Thyroid gland (tissue), 4 donors: ENCODE measurements at regions not wholly inside any gene's neighbourhood (a gene's known extent, or its start where the extent isn't known, plus 50 kb on each side); places are given as distances from the start of the nearest gene placed in this dataset.
A peak's percentile ranks its signal among the peaks of the same experiment; 100 is the strongest.
"Not testable (repeated sequence)": the region's sequence is repeated elsewhere in the genome, so short reads cannot be mapped to it uniquely, and the experiment has no call there.

Experiments used
- DNase-seq, 2 donors: peaks; one replicate each; pipeline ENCODE4 v3.0.0-alpha.2; 2019
- H3K27ac ChIP-seq, 3 donors: fragments of 200-600 bp; sonication (generic); 1 replicate in 2 of 3; 2 replicates in 1 of 3; pipeline ENCODE4 v1.5.1; 2016 to 2019; ENCODE audit warnings: mild to moderate bottlenecking in 1 of 3, moderate library complexity in 1 of 3
- H3K27me3 ChIP-seq: fragments of 200-600 bp; sonication (generic); one replicate; pipeline ENCODE4 v1.5.1; 2019
- H3K36me3 ChIP-seq, 2 donors: fragments of 200-600 bp; sonication (generic); one replicate each; pipeline ENCODE4 v1.5.1; 2016 to 2019
- H3K4me1 ChIP-seq, 2 donors: fragments of 200-600 bp; sonication (generic); one replicate each; pipeline ENCODE4 v1.5.1; 2017 to 2019
- H3K4me3 ChIP-seq, 3 donors: fragments of 200-600 bp; sonication (generic); replicated peaks in 1 of 3; 1 replicate in 2 of 3; 2 replicates in 1 of 3; pipeline ENCODE4 v1.5.1; 2016; ENCODE audit warnings: mild to moderate bottlenecking in 1 of 3
- H3K9me3 ChIP-seq: fragments of 200-600 bp; sonication (generic); one replicate; pipeline ENCODE4 v1.5.1; 2017
- CTCF ChIP-seq, 6 experiments: fragments of 200-600 bp in 3 of 6; fragments of 450-650 bp in 3 of 6; sonication (generic) in 3 of 6; IDR thresholded peaks; one replicate each; pipeline ENCODE4 v1.5.1; 2016 to 2019; ENCODE audit warnings: antibody characterized with exemption in 6 of 6, mild to moderate bottlenecking in 2 of 6, inconsistent platforms in 1 of 6, moderate library complexity in 1 of 6
- POLR2A ChIP-seq, 2 donors: fragments of 450-650 bp; IDR thresholded peaks; one replicate each; pipeline ENCODE4 v1.6.1; 2017; ENCODE audit warnings: antibody characterized with exemption in 2 of 2, mild to moderate bottlenecking in 2 of 2, moderate library complexity in 1 of 2
- WGBS, 2 donors: methylation state at CpG; one replicate each; pipeline ENCODE4 v1.1.5; 2017; 5-methylcytosine and 5-hydroxymethylcytosine counted together
- intact Hi-C: fragments of 100-400 bp; cut with DNase I; formaldehyde crosslinking; loops from one replicate; pipeline ENCODE4 v1.15.1; 2023

GRCh38 chr22:25496396-25497064 lies 67.9 kb upstream of the GRK3 start:
- H3K4me1 ChIP-seq: peaks cover 13 to 15% of the 10 kb centered on the region in 2 donors
- TF ChIP-seq POLR2A (IDR thresholded peaks at IDR 0.05): no peak
- no peak for TF ChIP-seq CTCF (IDR thresholded peaks at IDR 0.05)
- H3K9me3 ChIP-seq: no peaks in the 10 kb centered on the region
- H3K27ac ChIP-seq: no peak overlapping the region
- WGBS, 2 donors: 32 to 44% methylated on average over 4 of the region's 4 CpGs
- no peak overlapping the region for H3K4me3 ChIP-seq
- intact Hi-C loops: no loop called here
- peak in 1 of 2 donors; percentile 18 for DNase-seq
- H3K27me3 ChIP-seq: no peaks in the 10 kb centered on the region
- no peaks in the 10 kb centered on the region for H3K36me3 ChIP-seq

- peak in 1 of 2 donors; percentile 9 for DNase-seq
- H3K36me3 ChIP-seq: no peaks in the 10 kb centered on the region
- no peaks in the 10 kb centered on the region for H3K9me3 ChIP-seq
- H3K27me3 ChIP-seq: no peaks in the 10 kb centered on the region
- intact Hi-C loops: no loop called here
- peaks cover 13 to 15% of the 10 kb centered on the region in 2 donors for H3K4me1 ChIP-seq
- 32 to 39% methylated on average over 2 of the region's 2 CpGs for WGBS, 2 donors
- no peak overlapping the region for H3K4me3 ChIP-seq
- TF ChIP-seq CTCF (IDR thresholded peaks at IDR 0.05) (no peak), POLR2A (IDR thresholded peaks at IDR 0.05) (no peak)
- H3K27ac ChIP-seq: no peak overlapping the region
Observed at GRCh38 chr22:25497181-25497641, 67.3 kb upstream of the GRK3 start.

GRCh38 chr22:25497716-25498115 lies 66.8 kb upstream of the GRK3 start:
- H3K36me3 ChIP-seq: no peaks in the 10 kb centered on the region
- DNase-seq: no peak
- no peak overlapping the region for H3K4me3 ChIP-seq
- intact Hi-C loops: no loop called here
- peaks cover 13 to 15% of the 10 kb centered on the region in 2 donors for H3K4me1 ChIP-seq
- no peak overlapping the region for H3K27ac ChIP-seq
- H3K9me3 ChIP-seq: no peaks in the 10 kb centered on the region
- no peaks in the 10 kb centered on the region for H3K27me3 ChIP-seq
- TF ChIP-seq CTCF (IDR thresholded peaks at IDR 0.05) (no peak), POLR2A (IDR thresholded peaks at IDR 0.05) (no peak)
- WGBS, 2 donors: 81% methylated on average over 2 of the region's 2 CpGs

GRCh38 chr22:25500671-25501070 lies 63.8 kb upstream of the GRK3 start:
- H3K36me3 ChIP-seq, H3K27ac ChIP-seq, intact Hi-C loops, H3K4me3 ChIP-seq, H3K27me3 ChIP-seq, H3K9me3 ChIP-seq, DNase-seq: not testable (repeated sequence)
- 79 to 82% methylated on average over 3 of the region's 3 CpGs for WGBS, 2 donors
- H3K4me1 ChIP-seq: peaks cover 10 to 11% of the 10 kb centered on the region in 2 donors

GRCh38 chr22:25504017-25504416 lies 60.5 kb upstream of the GRK3 start:
- H3K27me3 ChIP-seq, H3K4me3 ChIP-seq, H3K36me3 ChIP-seq, DNase-seq, H3K9me3 ChIP-seq, intact Hi-C loops, H3K4me1 ChIP-seq, H3K27ac ChIP-seq: not testable (repeated sequence)
- 82 to 93% methylated on average over 1 of the region's 1 CpG for WGBS, 2 donors

- WGBS, 2 donors: 87 to 92% methylated on average over 3 of the region's 3 CpGs
Observed at GRCh38 chr22:25508161-25508560, 56.3 kb upstream of the GRK3 start.

More at GRCh38 chr22:25508161-25508560, 56.3 kb upstream of the GRK3 start:
- TF ChIP-seq POLR2A (IDR thresholded peaks at IDR 0.05) (no peak), CTCF (IDR thresholded peaks at IDR 0.05) (no peak)
- no peak overlapping the region for H3K4me3 ChIP-seq
- intact Hi-C loops: no loop called here
- H3K27me3 ChIP-seq: no peaks in the 10 kb centered on the region
- no peaks in the 10 kb centered on the region for H3K36me3 ChIP-seq
- no peak for DNase-seq
- H3K4me1 ChIP-seq: peaks cover 2 to 6% of the 10 kb centered on the region in 2 donors
- H3K27ac ChIP-seq: no peak overlapping the region
- no peaks in the 10 kb centered on the region for H3K9me3 ChIP-seq
